ENCODE measurements at regions not wholly inside any gene's neighbourhood (a gene's known extent, or its start where the extent isn't known, plus 50 kb on each side); places are given as distances from the start of the nearest gene placed in this dataset.

GRCh38 chr5:143492783-143493182, 89.3 kb upstream of the NR3C1 start:
- DNase-seq (ENCODE audit: low read depth): no peak
- no peak for TF ChIP-seq CTCF (IDR thresholded peaks at IDR 0.05; ENCODE audit: low read depth, low read length, missing control alignments)
- no peak overlapping the region for H3K4me3 ChIP-seq (ENCODE audit: low read depth, low read length)
- in situ Hi-C loops (cut with HindIII; ENCODE audit: low sequenced_read_pairs): no loop called here

GRCh38 chr5:143491646-143492045, 88.2 kb upstream of the NR3C1 start:
- in situ Hi-C loops (cut with HindIII; ENCODE audit: low sequenced_read_pairs): no loop called here
- TF ChIP-seq CTCF (IDR thresholded peaks at IDR 0.05; ENCODE audit: low read depth, low read length, missing control alignments): no peak
- H3K4me3 ChIP-seq (ENCODE audit: low read depth, low read length): no peak overlapping the region
- no peak for DNase-seq (ENCODE audit: low read depth)

- H3K4me3 ChIP-seq (ENCODE audit: low read depth, low read length): no peak overlapping the region
- DNase-seq (ENCODE audit: low read depth): no peak
- TF ChIP-seq CTCF (IDR thresholded peaks at IDR 0.05; ENCODE audit: low read depth, low read length, missing control alignments): no peak
- in situ Hi-C loops (cut with HindIII; ENCODE audit: low sequenced_read_pairs): no loop called here
These were observed 84.9 kb upstream of the NR3C1 start for GRCh38 chr5:143488381-143488780.

- DNase-seq (ENCODE audit: low read depth): no peak
- H3K4me3 ChIP-seq (ENCODE audit: low read depth, low read length): no peak overlapping the region
- in situ Hi-C loops (cut with HindIII; ENCODE audit: low sequenced_read_pairs): no loop called here
- no peak for TF ChIP-seq CTCF (IDR thresholded peaks at IDR 0.05; ENCODE audit: low read depth, low read length, missing control alignments)
These were observed 81.1 kb upstream of the NR3C1 start for GRCh38 chr5:143484601-143485000.

GRCh38 chr5:143481697-143482531, 78.4 kb upstream of the NR3C1 start:
- TF ChIP-seq CTCF (IDR thresholded peaks at IDR 0.05; ENCODE audit: low read depth, low read length, missing control alignments): no peak
- in situ Hi-C loops (cut with HindIII; ENCODE audit: low sequenced_read_pairs): no loop called here
- H3K4me3 ChIP-seq (ENCODE audit: low read depth, low read length): no peak overlapping the region
- DNase-seq (ENCODE audit: low read depth): no peak

DNA sequence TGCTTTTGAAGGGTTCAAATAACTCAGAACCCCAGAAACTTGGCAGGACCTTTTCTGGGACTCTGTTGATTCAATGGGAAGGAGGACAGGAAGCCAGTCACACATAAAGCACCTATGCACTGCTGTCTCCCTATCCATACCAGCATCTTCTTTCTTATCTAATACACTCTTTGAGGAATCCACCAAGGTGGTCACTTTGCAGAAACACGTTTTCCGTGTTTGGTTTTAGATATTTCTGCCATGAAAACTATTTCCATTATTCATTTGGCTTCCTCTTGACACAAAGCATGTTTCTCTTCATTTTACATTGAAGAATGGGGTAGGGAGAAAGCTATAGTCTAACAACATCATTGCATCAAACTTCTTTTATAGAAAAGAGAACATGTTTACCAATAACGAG, 76.5 kb upstream of the NR3C1 start:
- in situ Hi-C loops (cut with HindIII; ENCODE audit: low sequenced_read_pairs): no loop called here
- no peak for DNase-seq (ENCODE audit: low read depth)

More for the DNA sequence above, 76.5 kb upstream of the NR3C1 start:
- no peak for TF ChIP-seq CTCF (IDR thresholded peaks at IDR 0.05; ENCODE audit: low read depth, low read length, missing control alignments)
- H3K4me3 ChIP-seq (ENCODE audit: low read depth, low read length): no peak overlapping the region
